ENCODE measurements at regions not wholly inside any gene's neighbourhood (a gene's known extent, or its start where the extent isn't known, plus 50 kb on each side); places are given as distances from the start of the nearest gene placed in this dataset.

DNA sequence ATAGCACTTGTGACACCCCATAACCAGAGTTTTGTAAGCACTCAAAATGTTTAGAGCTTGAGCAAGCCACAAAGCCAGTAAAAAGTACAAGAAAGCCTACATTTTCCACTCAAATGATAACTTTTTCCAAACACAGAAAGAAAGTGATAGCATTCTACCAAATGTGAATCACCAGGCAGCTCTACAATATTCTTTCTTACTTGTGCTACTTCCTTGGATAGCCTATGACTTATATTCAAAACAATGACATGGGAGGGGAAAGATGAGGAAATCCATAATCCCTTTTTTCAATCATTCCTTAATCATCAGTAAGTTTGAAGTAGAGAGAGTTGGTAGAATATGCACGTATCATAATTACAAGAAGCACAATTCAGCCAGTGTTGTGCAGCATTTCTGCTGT, 650.8 kb upstream of the PCDH9 start:
- POLR2A ChIA-PET (ENCODE audit: low non-redundant PET), result no interaction called here
- H3K27ac ChIP-seq (ENCODE audit: low read depth, low read length, poor library complexity, severe bottlenecking), result no peak overlapping the region
- no TSS peak for BruUV-seq (replicated peaks)

DNA sequence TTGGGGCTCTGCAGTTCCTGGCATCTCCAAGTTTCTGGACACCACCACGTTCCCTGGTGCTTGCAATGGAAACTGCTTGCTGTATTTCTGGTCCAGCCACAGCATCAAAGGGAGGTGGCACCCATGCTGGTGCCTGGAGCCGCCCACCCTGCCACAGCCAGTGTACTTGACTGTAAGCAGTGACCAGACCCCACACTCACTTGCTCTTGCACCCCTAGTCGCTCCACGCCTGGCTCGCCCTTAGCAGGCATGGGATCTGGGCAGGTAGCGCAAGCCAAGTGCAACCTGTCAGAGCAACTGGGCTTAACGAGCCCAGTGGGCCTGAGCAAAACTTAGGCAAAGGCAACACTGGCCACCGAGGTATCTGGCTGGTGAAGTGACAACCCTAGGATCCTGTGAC, 648.2 kb upstream of the PCDH9 start:
- no peak overlapping the region for H3K4me3 ChIP-seq (ENCODE audit: low read depth, low read length, poor library complexity, severe bottlenecking)
- H3K27me3 ChIP-seq (replicated peaks; ENCODE audit: insufficient read depth, low read depth, low read length, poor library complexity), result no peaks in the 10 kb centered on the region
- no peaks in the 10 kb centered on the region for H3K36me3 ChIP-seq (ENCODE audit: insufficient read depth, low read length, poor library complexity, severe bottlenecking)
- H3K9me3 ChIP-seq (ENCODE audit: low read depth, low read length, poor library complexity, severe bottlenecking), result no peaks in the 10 kb centered on the region
- ChIA-PET POLR2A (ENCODE audit: low non-redundant PET) (no interaction called here), CTCF (no interaction called here)
- TF ChIP-seq, protein P1, sequence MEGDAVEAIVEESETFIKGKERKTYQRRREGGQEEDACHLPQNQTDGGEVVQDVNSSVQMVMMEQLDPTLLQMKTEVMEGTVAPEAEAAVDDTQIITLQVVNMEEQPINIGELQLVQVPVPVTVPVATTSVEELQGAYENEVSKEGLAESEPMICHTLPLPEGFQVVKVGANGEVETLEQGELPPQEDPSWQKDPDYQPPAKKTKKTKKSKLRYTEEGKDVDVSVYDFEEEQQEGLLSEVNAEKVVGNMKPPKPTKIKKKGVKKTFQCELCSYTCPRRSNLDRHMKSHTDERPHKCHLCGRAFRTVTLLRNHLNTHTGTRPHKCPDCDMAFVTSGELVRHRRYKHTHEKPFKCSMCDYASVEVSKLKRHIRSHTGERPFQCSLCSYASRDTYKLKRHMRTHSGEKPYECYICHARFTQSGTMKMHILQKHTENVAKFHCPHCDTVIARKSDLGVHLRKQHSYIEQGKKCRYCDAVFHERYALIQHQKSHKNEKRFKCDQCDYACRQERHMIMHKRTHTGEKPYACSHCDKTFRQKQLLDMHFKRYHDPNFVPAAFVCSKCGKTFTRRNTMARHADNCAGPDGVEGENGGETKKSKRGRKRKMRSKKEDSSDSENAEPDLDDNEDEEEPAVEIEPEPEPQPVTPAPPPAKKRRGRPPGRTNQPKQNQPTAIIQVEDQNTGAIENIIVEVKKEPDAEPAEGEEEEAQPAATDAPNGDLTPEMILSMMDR (conservative IDR thresholded peaks at IDR 0.05; ENCODE audit: low read depth, low read length), result no peak
- no peak for TF ChIP-seq EZH2 (IDR thresholded peaks at IDR 0.05; ENCODE audit: borderline replicate concordance, low read depth, low read length, poor library complexity, severe bottlenecking)
- no peak overlapping the region for H3K27ac ChIP-seq (ENCODE audit: low read depth, low read length, poor library complexity, severe bottlenecking)
- no TSS peak for BruUV-seq (replicated peaks)
- no peak for DNase-seq (ENCODE audit: low spot score)
- H3K4me1 ChIP-seq (ENCODE audit: insufficient read depth, low read length, poor library complexity, severe bottlenecking), result no peaks in the 10 kb centered on the region
- intact Hi-C loops (cut with micrococcal nuclease; ENCODE audit: unreplicated experiment), result no loop called here

More for the DNA sequence above, 650.8 kb upstream of the PCDH9 start:
- DNase-seq (ENCODE audit: low spot score), result no peak
- no peak overlapping the region for H3K4me3 ChIP-seq (ENCODE audit: low read depth, low read length, poor library complexity, severe bottlenecking)
- CTCF ChIA-PET, result no interaction called here
- no peaks in the 10 kb centered on the region for H3K36me3 ChIP-seq (ENCODE audit: insufficient read depth, low read length, poor library complexity, severe bottlenecking)
- TF ChIP-seq, protein P1 (conservative IDR thresholded peaks at IDR 0.05; ENCODE audit: low read depth, low read length), result no peak
- TF ChIP-seq EZH2 (IDR thresholded peaks at IDR 0.05; ENCODE audit: borderline replicate concordance, low read depth, low read length, poor library complexity, severe bottlenecking), result no peak
- H3K27me3 ChIP-seq (replicated peaks; ENCODE audit: insufficient read depth, low read depth, low read length, poor library complexity), result no peaks in the 10 kb centered on the region
- intact Hi-C loops (cut with micrococcal nuclease; ENCODE audit: unreplicated experiment), result no loop called here
- H3K4me1 ChIP-seq (ENCODE audit: insufficient read depth, low read length, poor library complexity, severe bottlenecking), result no peaks in the 10 kb centered on the region
- no peaks in the 10 kb centered on the region for H3K9me3 ChIP-seq (ENCODE audit: low read depth, low read length, poor library complexity, severe bottlenecking)

DNA sequence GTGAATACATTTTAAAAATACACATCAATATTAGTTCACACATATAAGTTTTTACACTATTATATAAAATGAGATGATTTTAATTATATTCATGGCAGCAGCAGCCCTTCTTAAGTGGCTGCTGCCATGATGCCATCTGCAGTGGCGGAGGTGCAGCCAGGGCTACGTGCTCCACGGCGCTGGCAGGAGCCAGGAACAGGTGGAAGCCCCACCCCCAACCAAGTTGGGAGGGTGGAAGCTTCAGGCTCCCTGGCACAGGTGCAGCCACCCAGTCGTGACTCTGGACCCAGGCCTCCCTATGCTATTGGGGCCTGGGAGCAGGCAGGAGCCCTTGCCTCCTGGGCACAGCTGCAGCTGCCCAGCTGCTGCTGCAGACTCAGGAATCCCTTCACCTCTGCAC, 646.9 kb upstream of the PCDH9 start:
- DNase-seq (ENCODE audit: low spot score), result no peak
- no peaks in the 10 kb centered on the region for H3K9me3 ChIP-seq (ENCODE audit: low read depth, low read length, poor library complexity, severe bottlenecking)
- no peak overlapping the region for H3K27ac ChIP-seq (ENCODE audit: low read depth, low read length, poor library complexity, severe bottlenecking)
- intact Hi-C loops (cut with micrococcal nuclease; ENCODE audit: unreplicated experiment), result no loop called here
- no peak for TF ChIP-seq EZH2 (IDR thresholded peaks at IDR 0.05; ENCODE audit: borderline replicate concordance, low read depth, low read length, poor library complexity, severe bottlenecking)
- TF ChIP-seq, protein P1 (conservative IDR thresholded peaks at IDR 0.05; ENCODE audit: low read depth, low read length), result no peak
- CTCF ChIA-PET, result no interaction called here
- no peak overlapping the region for H3K4me3 ChIP-seq (ENCODE audit: low read depth, low read length, poor library complexity, severe bottlenecking)
- POLR2A ChIA-PET (ENCODE audit: low non-redundant PET), result no interaction called here
- H3K36me3 ChIP-seq (ENCODE audit: insufficient read depth, low read length, poor library complexity, severe bottlenecking), result no peaks in the 10 kb centered on the region
- H3K4me1 ChIP-seq (ENCODE audit: insufficient read depth, low read length, poor library complexity, severe bottlenecking), result no peaks in the 10 kb centered on the region
- H3K27me3 ChIP-seq (replicated peaks; ENCODE audit: insufficient read depth, low read depth, low read length, poor library complexity), result no peaks in the 10 kb centered on the region
- no TSS peak for BruUV-seq (replicated peaks)

All from A673 (cell line).